ENCODE measurements at regions not wholly inside any gene's neighbourhood (a gene's known extent, or its start where the extent isn't known, plus 50 kb on each side); places are given as distances from the start of the nearest gene placed in this dataset.

- in situ Hi-C loops (cut with MboI; ENCODE audit: low sequenced_read_pairs) (no loop called here), dilution Hi-C loops (cut with HindIII; ENCODE audit: low sequenced_read_pairs, unreplicated experiment) (no loop called here), intact Hi-C loops (cut with micrococcal nuclease) (no loop called here)
- DNase-seq (no peak), ATAC-seq (ENCODE audit: low read depth) (no peak)
- Histone ChIP-seq H3K36me3 (ENCODE audit: control insufficient read depth, insufficient read depth, low read length) (no peaks in the 10 kb centered on the region), H4K91ac (ENCODE audit: insufficient read depth, low read depth, low read length) (no peak overlapping the region), H2BK20ac (ENCODE audit: low read depth, low read length) (no peak overlapping the region), H3K9me3 (ENCODE audit: control insufficient read depth, insufficient read depth, low read length) (no peaks in the 10 kb centered on the region), H3K27me3 (ENCODE audit: control insufficient read depth, insufficient read depth, low read length) (no peaks in the 10 kb centered on the region), H2AK5ac (ENCODE audit: low read depth, low read length) (no peak overlapping the region), H3K79me1 (ENCODE audit: low read depth in 1 of 2, low read length in 2 of 2) (no peaks in the 10 kb centered on the region), H2AK9ac (replicated peaks; ENCODE audit: low read depth, low read length, poor library complexity) (no peak overlapping the region), H3K9me1 (ENCODE audit: insufficient read depth, low read length) (no peaks in the 10 kb centered on the region), H4K8ac (ENCODE audit: low read depth in 2 of 2, low read length in 2 of 2) (no peak overlapping the region), H4K20me1 (ENCODE audit: insufficient read depth, low read length) (no peaks in the 10 kb centered on the region), H3K27ac (ENCODE audit: insufficient read depth, low read length) (no peak overlapping the region), H2AFZ (replicated peaks; ENCODE audit: low read length, poor library complexity) (no peak overlapping the region), H3K56ac (ENCODE audit: extremely low read depth, insufficient read depth, low read length) (no peak overlapping the region), H3K4ac (ENCODE audit: low read depth, low read length) (no peak overlapping the region), H2BK15ac (ENCODE audit: low read depth, low read length) (no peak overlapping the region), H3K9ac (ENCODE audit: low read depth, low read length) (no peak overlapping the region), H4K5ac (ENCODE audit: low read depth, low read length) (no peak overlapping the region), H2BK5ac (ENCODE audit: low read depth, low read length, poor library complexity, severe bottlenecking) (no peak overlapping the region), H2BK120ac (ENCODE audit: low read depth, low read length) (no peak overlapping the region), H3K4me3 (ENCODE audit: insufficient read depth, low read depth, low read length) (no peak overlapping the region), H3K23ac (ENCODE audit: low read depth, low read length) (no peak overlapping the region), H3K14ac (replicated peaks; ENCODE audit: low read depth, low read length) (no peak overlapping the region), H3K4me1 (ENCODE audit: control insufficient read depth, insufficient read depth, low read length) (peaks cover 2% of the 10 kb centered on the region; the same call in 1 of the 2 replicates), H3K4me2 (ENCODE audit: low read depth, low read length) (no peak overlapping the region), H3K18ac (ENCODE audit: low read depth, low read length) (no peak overlapping the region; the same call in 1 of the 2 replicates)
- no CpG with 5 or more reads among the region's 2 CpGs for WGBS, 2 experiments (ENCODE audit: extremely low coverage in 2 of 2, insufficient read length in 1 of 2)
- BruUV-seq (replicated peaks) = no TSS peak
- POLR2A ChIA-PET (ENCODE audit: unreplicated experiment) = no interaction called here
- TF ChIP-seq RCOR1 (IDR thresholded peaks at IDR 0.05; ENCODE audit: insufficient replicate concordance, low read length) (no peak), FOS (IDR thresholded peaks at IDR 0.05; ENCODE audit: low read depth, low read length) (no peak), RFX5 (IDR thresholded peaks at IDR 0.05; ENCODE audit: low read depth, low read length) (no peak), USF2 (IDR thresholded peaks at IDR 0.05; ENCODE audit: low read depth, low read length) (no peak), CEBPB (IDR thresholded peaks at IDR 0.05; ENCODE audit: low read depth, low read length) (no peak), RAD21 (IDR thresholded peaks at IDR 0.05; ENCODE audit: low read length) (no peak), CHD1 (IDR thresholded peaks at IDR 0.05; ENCODE audit: low read depth, low read length) (no peak), SMC3 (IDR thresholded peaks at IDR 0.05; ENCODE audit: low read depth, low read length) (no peak), ELK1 (IDR thresholded peaks at IDR 0.05; ENCODE audit: borderline replicate concordance, low read depth, low read length) (no peak), BHLHE40 (IDR thresholded peaks at IDR 0.05; ENCODE audit: low read depth, low read length) (no peak), MXI1 (IDR thresholded peaks at IDR 0.05; ENCODE audit: borderline replicate concordance, low read depth, low read length) (no peak), MAFK (IDR thresholded peaks at IDR 0.05; ENCODE audit: low read depth, low read length) (no peak), NFE2L2 (IDR thresholded peaks at IDR 0.05; ENCODE audit: low read depth, low read length) (no peak), POLR2A (IDR thresholded peaks at IDR 0.05; ENCODE audit: low read depth, low read length) (no peak), MAZ (IDR thresholded peaks at IDR 0.05; ENCODE audit: borderline replicate concordance, low read depth, low read length) (no peak), CTCF (conservative IDR thresholded peaks at IDR 0.05; ENCODE audit: low read depth, low read length) (no peak)
- CTCF ChIA-PET = no interaction called here
Observed at GRCh38 chr5:109928811-109929210, 239.1 kb downstream of the MAN2A1 start.

Data from IMR-90 (cell line).